Cortex of kidney (tissue), 1 donor: ENCODE measurements at regions not wholly inside any gene's neighbourhood (a gene's known extent, or its start where the extent isn't known, plus 50 kb on each side); places are given as distances from the start of the nearest gene placed in this dataset.
A peak's percentile ranks its signal among the peaks of the same experiment; 100 is the strongest.
"Not testable (repeated sequence)": the region's sequence is repeated elsewhere in the genome, so short reads cannot be mapped to it uniquely, and the experiment has no call there.

Source experiments
- DNase-seq: peaks from one replicate; lab custom pipeline; 2025; lab: John Stamatoyannopoulos, UW

GRCh38 chr13:22828081-22828480, 352.7 kb upstream of the SGCG start:
- DNase-seq, result no peak

- no peak for DNase-seq
These were observed 344.3 kb upstream of the SGCG start for GRCh38 chr13:22836475-22836874.

- no peak for DNase-seq
These were observed 342.7 kb upstream of the SGCG start for GRCh38 chr13:22837980-22838647.

GRCh38 chr13:22839603-22840530, 340.9 kb upstream of the SGCG start:
- no peak for DNase-seq

- DNase-seq, result no peak
These were observed 334.2 kb upstream of the SGCG start for GRCh38 chr13:22846551-22846950.

- peak; percentile 36 for DNase-seq
These were observed 332.2 kb upstream of the SGCG start for GRCh38 chr13:22848539-22849052.

- no peak for DNase-seq
These were observed 324.9 kb upstream of the SGCG start for GRCh38 chr13:22855926-22856325.

GRCh38 chr13:22858980-22859379, 321.8 kb upstream of the SGCG start:
- DNase-seq, result not testable (repeated sequence)

- DNase-seq, result not testable (repeated sequence)
These were observed 321.4 kb upstream of the SGCG start for GRCh38 chr13:22859411-22859810.

- DNase-seq, result no peak
These were observed 318.8 kb upstream of the SGCG start for GRCh38 chr13:22861958-22862466.

GRCh38 chr13:22862478-22862877, 318.3 kb upstream of the SGCG start:
- no peak for DNase-seq

- DNase-seq, result no peak
These were observed 314.6 kb upstream of the SGCG start for GRCh38 chr13:22866221-22866620.

GRCh38 chr13:22871231-22871630, 309.5 kb upstream of the SGCG start:
- no peak for DNase-seq

GRCh38 chr13:22874839-22875238, 305.9 kb upstream of the SGCG start:
- no peak for DNase-seq

GRCh38 chr13:22877421-22877820, 303.4 kb upstream of the SGCG start:
- no peak for DNase-seq

- no peak for DNase-seq
These were observed 299.7 kb upstream of the SGCG start for GRCh38 chr13:22880741-22881720.

- not testable (repeated sequence) for DNase-seq
These were observed 298.8 kb upstream of the SGCG start for GRCh38 chr13:22881721-22882608.

GRCh38 chr13:22883262-22883840, 297.4 kb upstream of the SGCG start:
- DNase-seq, result no peak

- DNase-seq, result no peak
These were observed 296.8 kb upstream of the SGCG start for GRCh38 chr13:22883956-22884355.

GRCh38 chr13:22886061-22886460, 294.7 kb upstream of the SGCG start:
- not testable (repeated sequence) for DNase-seq
